AG10803 (cell line): ENCODE measurements at regions not wholly inside any gene's neighbourhood (a gene's known extent, or its start where the extent isn't known, plus 50 kb on each side); places are given as distances from the start of the nearest gene placed in this dataset.
"Not testable (repeated sequence)": the region's sequence is repeated elsewhere in the genome, so short reads cannot be mapped to it uniquely, and the experiment has no call there.

Experiments used
- DNase-seq: peaks from one replicate; pipeline ENCODE4 v3.0.0; 2010; ENCODE audit warnings: low read depth
- H3K4me3 ChIP-seq: 2 replicates; pipeline ENCODE4 v1.5.1; 2011; ENCODE audit warnings: mild to moderate bottlenecking, low read length, control low read depth
- CTCF ChIP-seq: conservative IDR thresholded peaks from 2 replicates; pipeline ENCODE4 v1.5.1; 2011; ENCODE audit warnings: mild to moderate bottlenecking, low read length, control low read depth, inconsistent platforms

GRCh38 chr6:81054036-81054435 is 698.4 kb downstream of the TENT5A start:
- no peak for TF ChIP-seq CTCF
- no peak overlapping the region for H3K4me3 ChIP-seq
- no peak for DNase-seq

GRCh38 chr6:81051952-81052351 is 700.5 kb downstream of the TENT5A start:
- no peak for TF ChIP-seq CTCF
- H3K4me3 ChIP-seq: no peak overlapping the region
- no peak for DNase-seq

GRCh38 chr6:81049425-81050042 is 702.9 kb downstream of the TENT5A start:
- peak; percentile 14 for DNase-seq
- no peak for TF ChIP-seq CTCF
- no peak overlapping the region for H3K4me3 ChIP-seq

GRCh38 chr6:81031416-81031815 is 721.1 kb downstream of the TENT5A start:
- H3K4me3 ChIP-seq: no peak overlapping the region
- no peak for TF ChIP-seq CTCF
- DNase-seq: no peak

GRCh38 chr6:81026041-81026553 is 726.4 kb downstream of the TENT5A start:
- no peak for TF ChIP-seq CTCF
- no peak for DNase-seq
- no peak overlapping the region for H3K4me3 ChIP-seq

- DNase-seq: no peak
- H3K4me3 ChIP-seq: no peak overlapping the region
- no peak for TF ChIP-seq CTCF
Observed at GRCh38 chr6:81023709-81024108, 728.8 kb downstream of the TENT5A start.

GRCh38 chr6:81023007-81023582 is 729.4 kb downstream of the TENT5A start:
- TF ChIP-seq CTCF: no peak
- DNase-seq: no peak
- no peak overlapping the region for H3K4me3 ChIP-seq

- H3K4me3 ChIP-seq, DNase-seq: not testable (repeated sequence)
Observed at GRCh38 chr6:81017586-81017985, 734.9 kb downstream of the TENT5A start.
